ENCODE measurements at regions not wholly inside any gene's neighbourhood (a gene's known extent, or its start where the extent isn't known, plus 50 kb on each side); places are given as distances from the start of the nearest gene placed in this dataset.

- H3K4me3 Mint-ChIP-seq: no peak overlapping the region
- H3K9ac ChIP-seq (ENCODE audit: extremely low read depth, insufficient read length, low read length): no peak overlapping the region
- H3K4ac ChIP-seq (ENCODE audit: low read depth, low read length): no peak overlapping the region
- WGBS (ENCODE audit: extremely low coverage, insufficient read length, low lambda C conversion rate): no CpG with 5 or more reads among the region's 6 CpGs
- no peak overlapping the region for H4K91ac ChIP-seq (ENCODE audit: insufficient read length, low read depth, low read length)
- no peak overlapping the region for H2BK20ac ChIP-seq (ENCODE audit: low read depth, low read length, poor library complexity, severe bottlenecking)
- H2BK120ac ChIP-seq (ENCODE audit: low read depth, low read length, poor library complexity, severe bottlenecking): no peak overlapping the region
- no peak overlapping the region for H2BK12ac ChIP-seq (ENCODE audit: insufficient read length, low read depth, low read length)
- peaks cover 28 to 29% of the 10 kb centered on the region in 2 experiments for H3K4me1 Mint-ChIP-seq
- H3K79me2 ChIP-seq (ENCODE audit: insufficient read depth, low read length): no peaks in the 10 kb centered on the region
- no peak overlapping the region for H4K5ac ChIP-seq (ENCODE audit: insufficient read length, low read depth, low read length)
- no peak overlapping the region for H2BK5ac ChIP-seq (ENCODE audit: insufficient read length, low read length)
- H3K18ac ChIP-seq (ENCODE audit: insufficient read length, low read depth, low read length): no peak overlapping the region
- no peak for DNase-seq
- H3K23me2 ChIP-seq (ENCODE audit: insufficient read length, low read depth, low read length, poor library complexity, severe bottlenecking): no peaks in the 10 kb centered on the region
- H3K27ac Mint-ChIP-seq: no peak overlapping the region
- H3K9me3 ChIP-seq (ENCODE audit: control insufficient read depth, low read depth, low read length): no peaks in the 10 kb centered on the region
- H3K27ac ChIP-seq (ENCODE audit: insufficient read length, low read depth, low read length): no peak overlapping the region
- H3K36me3 Mint-ChIP-seq (ENCODE audit: insufficient read depth in 1 of 3, low read depth in 3 of 3): no peaks in the 10 kb centered on the region; a peak in 1 of 7 replicates
- H2AFZ ChIP-seq (ENCODE audit: low read length): no peak overlapping the region
- H2AK5ac ChIP-seq (ENCODE audit: insufficient read length, low read length): no peak overlapping the region
- H3K23ac ChIP-seq (ENCODE audit: insufficient read length, low read depth, low read length): no peak overlapping the region
- no peaks in the 10 kb centered on the region for H3K79me1 ChIP-seq (ENCODE audit: insufficient read depth, low read depth, low read length, poor library complexity, severe bottlenecking)
- no peaks in the 10 kb centered on the region for H3K27me3 ChIP-seq (ENCODE audit: insufficient read depth, low read length)
- H3K4me1 ChIP-seq (ENCODE audit: insufficient read depth, low read length): peaks cover 5% of the 10 kb centered on the region; the same call in 1 of the 2 replicates
- H3T11ph ChIP-seq (ENCODE audit: low read length): no peak overlapping the region
- H4K8ac ChIP-seq (replicated peaks; ENCODE audit: insufficient read length, low read depth, low read length): no peak overlapping the region
- no peak overlapping the region for H3K56ac ChIP-seq (ENCODE audit: insufficient read length, low read depth, low read length)
- no peak overlapping the region for H3K14ac ChIP-seq (ENCODE audit: insufficient read depth, low read length)
- H3K27me3 Mint-ChIP-seq (ENCODE audit: low read depth): peaks cover 13% of the 10 kb centered on the region; the same call in 1 of the 2 replicates
- no peaks in the 10 kb centered on the region for H3K9me3 Mint-ChIP-seq
- H4K20me1 ChIP-seq (ENCODE audit: control insufficient read depth, insufficient read depth, insufficient read length): no peaks in the 10 kb centered on the region
- 0 out of 2 replicates have a peak overlapping the region, but pooled peaks have one; percentile 72 for H2BK15ac ChIP-seq (ENCODE audit: low read depth, low read length)
- no peak overlapping the region for H3K4me2 ChIP-seq (ENCODE audit: insufficient read depth, insufficient read length, low read length)
- TF ChIP-seq CTCF (conservative IDR thresholded peaks at IDR 0.05): no peak
These were observed 124.8 kb downstream of the TTC32 start for GRCh38 chr2:19776941-19777514.

Data from H9 (cell line).